RCC 7860 (cell line): ENCODE measurements at regions not wholly inside any gene's neighbourhood (a gene's known extent, or its start where the extent isn't known, plus 50 kb on each side); places are given as distances from the start of the nearest gene placed in this dataset.

Experiments
- DNase-seq: peaks from one replicate; pipeline ENCODE4 v3.0.0-alpha.2; 2015; ENCODE audit warnings: low spot score
- FAIRE-seq: peaks from 2 replicates; lab custom pipeline; 2012; peaks lifted over from hg19 to GRCh38; lab: Jason Lieb, UNC

DNA sequence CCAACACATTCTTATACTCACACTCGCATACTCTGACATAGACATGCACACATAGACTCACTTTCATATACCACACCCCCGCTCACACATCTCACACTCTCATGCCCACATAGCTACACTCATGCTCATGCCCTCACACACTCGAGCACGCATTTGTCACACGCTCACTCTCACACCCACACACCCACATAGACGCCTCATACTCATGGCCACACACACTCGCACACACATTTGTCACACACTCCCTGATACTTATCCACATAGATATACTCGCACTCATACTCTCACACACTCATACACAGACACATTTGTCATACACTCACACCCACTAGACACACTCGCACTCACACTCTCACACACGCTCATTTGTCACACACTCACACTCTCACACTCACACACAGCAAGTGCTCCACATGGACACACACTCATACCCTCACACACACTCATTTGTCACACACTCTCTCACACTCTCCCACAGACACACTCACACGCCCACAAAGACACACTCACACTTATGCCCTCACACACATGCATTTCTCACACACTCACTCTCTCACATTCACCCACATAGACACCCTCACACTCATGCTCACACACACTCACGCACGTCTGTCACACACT lies 50.9 kb downstream of the TNP1 start:
- FAIRE-seq (no peak), DNase-seq (no peak)

DNA sequence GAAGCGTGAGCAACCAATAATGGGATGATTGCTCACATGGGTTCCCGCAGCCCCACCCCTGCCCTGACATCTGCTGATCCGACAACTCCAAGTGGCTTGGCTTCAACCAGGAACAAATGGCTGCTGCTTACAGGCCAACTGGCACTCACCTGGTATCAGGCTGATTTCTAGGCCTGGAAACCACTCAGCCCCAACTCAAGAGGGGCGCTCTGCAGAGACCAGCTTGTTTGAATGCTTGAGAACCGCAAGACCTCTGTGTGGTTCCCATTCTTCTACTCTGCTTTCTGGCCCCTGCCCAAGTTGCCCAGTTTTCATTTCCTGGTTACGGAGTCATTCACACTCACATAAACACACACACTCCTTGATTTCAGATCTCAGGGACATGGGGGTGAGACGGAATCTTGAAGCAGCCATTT lies 52.0 kb downstream of the TNP1 start:
- FAIRE-seq (no peak), DNase-seq (no peak)

DNA sequence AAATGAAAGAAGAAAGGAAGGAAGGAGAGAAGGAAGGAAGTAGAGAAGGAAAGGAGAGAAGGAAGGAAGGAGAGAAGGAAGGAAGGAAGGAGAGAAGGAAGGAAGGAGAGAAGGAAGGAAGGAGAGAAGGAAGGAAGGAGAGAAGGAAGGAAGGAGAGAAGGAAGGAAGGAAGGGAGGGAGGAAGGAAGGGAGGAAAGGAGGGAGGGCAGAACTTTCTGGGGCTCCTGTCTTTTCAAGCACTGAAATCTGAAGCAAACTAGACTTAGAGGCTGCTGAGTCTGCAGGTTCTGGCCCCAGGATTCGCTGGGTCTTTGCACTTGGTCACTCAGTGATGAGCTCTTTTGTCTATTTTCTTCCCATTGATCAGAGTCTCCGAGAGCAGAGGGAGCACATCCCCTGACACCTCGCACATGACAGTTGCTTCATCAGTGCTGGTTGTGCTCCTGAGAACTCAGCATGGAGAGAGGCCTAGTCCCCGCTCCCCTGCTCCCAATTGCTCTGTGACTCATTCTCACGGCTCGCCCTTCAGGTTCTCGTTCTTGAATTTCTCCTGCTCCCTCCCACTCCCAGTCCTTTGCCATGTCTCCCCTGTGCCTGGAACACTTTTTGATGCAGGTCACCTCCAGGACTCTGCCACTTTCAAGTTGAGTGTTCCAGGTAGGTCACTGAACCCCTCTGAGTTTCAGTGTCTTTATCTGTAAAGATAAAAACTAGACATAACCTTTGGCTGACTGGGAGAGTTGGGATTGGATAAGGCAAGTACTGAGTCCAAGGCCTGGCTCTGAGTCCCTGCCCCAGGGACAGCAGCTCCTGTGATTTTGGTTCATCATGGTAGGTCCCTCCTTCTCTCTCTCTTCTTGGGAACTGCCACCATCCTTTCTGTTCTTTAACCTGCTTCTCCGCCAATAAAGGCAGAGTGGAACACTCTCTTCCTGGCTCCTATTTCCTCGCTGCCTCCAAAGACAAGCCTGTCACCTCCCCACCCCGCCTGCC lies 55.2 kb downstream of the TNP1 start:
- no peak for DNase-seq
- FAIRE-seq, result no peak

DNA sequence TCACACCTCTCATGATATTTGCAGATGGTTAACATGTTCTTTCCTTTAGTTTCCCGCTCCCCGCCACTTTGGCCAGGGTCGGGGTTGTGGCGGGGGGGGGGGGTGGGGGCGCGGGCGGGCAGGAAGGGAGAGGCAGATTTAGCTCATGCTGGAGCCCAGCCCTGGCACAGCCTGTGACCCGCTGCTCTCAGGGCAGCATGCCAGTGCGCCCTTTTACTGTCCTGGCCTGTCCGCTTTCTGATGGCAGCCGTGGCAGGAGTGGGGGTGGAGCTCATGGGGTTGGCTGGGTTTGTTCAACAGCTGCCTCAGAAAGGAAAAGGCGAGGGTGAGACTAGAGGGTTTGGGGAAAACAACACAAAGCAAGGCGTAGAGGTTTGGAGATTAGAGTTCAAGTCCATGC lies 56.1 kb downstream of the TNP1 start:
- FAIRE-seq (no peak), DNase-seq (no peak)

DNA sequence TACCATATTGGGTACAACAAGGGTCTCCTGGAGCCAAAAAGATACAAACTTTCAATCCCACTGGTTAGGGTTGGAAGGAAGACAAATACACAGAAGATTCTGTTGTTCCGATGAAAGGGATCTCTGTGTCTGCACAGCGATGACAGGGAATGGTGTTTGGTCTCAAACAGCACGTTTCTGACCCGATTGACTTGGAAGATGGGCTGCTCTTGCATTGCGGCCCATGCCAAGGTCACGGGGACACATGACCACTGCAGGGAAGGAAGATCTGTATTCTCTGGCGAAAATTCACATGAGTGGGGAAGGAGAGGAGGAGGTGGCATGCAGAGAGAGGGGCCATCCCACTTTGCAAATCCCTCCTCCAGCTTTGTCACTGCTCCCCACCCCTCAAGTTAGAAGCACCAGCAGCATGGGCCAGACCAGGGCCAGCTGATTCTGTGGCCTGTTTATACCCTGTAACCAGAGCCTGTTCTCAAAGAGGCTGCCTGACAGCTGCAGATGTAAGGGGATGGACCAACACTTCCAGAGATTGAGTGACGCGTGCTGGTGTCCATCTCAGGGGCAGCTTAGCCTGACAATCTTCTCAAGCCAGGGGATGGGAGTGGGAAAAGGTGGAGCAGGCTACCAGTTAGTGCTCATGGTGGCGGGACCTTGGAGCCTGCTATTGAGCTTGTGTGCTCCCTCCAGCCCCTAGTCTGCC lies 57.2 kb downstream of the TNP1 start:
- FAIRE-seq (no peak), DNase-seq (no peak)

DNA sequence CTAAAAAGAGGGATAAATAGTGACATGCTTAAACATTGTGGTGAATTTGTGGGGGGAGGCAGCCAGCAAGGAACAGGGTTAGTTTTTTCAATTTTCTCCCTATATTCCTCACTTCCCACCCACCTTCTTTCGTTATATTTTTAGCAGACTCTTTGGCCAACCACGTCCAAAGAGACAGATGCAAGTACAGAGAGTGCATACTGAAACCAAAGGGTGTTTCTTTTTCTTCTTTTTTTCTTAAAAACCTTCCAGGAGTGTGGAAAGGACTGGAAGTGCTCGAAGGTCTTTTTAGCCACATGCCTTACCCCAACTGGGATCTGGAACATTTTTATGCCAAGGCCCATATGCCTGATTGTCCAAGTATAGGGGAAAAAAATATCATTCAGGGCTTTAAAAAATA lies 59.0 kb downstream of the TNP1 start:
- FAIRE-seq (no peak), DNase-seq (no peak)

DNA sequence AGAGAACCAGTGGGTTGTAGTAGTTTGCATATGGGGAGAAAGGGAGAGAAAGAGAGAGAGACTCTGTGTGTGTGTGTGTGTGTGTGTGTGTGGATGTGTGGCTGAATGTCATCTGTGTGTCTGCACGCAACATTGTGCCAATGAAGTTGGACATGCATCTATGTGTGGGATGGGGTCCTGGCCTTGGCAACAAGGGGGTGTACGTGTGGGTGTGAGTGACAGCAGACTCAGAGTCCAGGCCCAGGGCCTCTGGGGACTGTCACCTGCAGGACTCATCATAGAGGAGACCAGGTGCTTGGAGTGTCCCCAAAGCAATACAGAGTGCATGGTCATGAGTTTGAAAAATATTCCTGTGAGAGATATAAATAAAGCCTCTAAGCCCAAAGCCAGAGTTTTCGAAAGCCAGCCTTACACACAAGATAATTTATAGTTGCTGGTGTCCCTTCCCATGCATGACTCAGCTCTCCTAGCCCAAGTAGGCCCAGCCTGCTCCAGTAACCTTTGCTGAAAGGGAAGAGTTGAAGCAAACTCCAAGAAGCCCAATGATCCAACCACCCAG lies 59.9 kb downstream of the TNP1 start:
- DNase-seq (no peak), FAIRE-seq (no peak)

DNA sequence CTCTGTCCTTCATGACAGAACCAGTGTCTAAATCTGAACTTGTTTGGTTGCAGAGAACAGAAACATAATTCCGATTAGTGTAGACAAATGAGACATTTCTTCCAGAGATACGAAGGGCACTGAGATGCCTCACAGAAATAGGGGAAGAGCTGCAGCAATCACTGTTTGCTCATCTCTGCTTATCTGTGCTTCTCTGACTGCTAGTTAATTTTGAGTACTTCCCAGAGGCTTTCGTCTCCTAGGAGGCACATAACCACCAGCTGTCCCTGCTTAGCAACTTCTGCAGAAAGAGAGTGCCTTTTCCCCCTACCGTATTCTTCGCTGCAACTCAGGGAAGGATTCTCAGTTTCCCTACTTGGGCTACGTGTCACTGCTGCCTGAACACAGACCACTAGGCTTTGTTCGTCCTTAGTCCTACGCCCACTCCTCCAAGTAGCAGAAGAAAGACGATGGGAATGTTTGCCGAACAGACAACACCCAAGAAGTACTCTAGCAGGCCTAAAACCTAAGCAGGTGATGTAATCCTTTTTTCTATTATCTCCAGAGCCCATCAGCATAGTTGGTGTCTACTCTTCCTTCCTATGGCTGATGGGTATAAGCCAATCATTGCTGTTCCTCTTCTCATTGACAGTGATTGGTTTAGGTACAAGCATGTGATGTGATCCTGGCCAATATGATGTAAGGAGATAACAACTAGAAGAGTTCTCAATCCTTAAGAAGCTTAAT lies 63.6 kb downstream of the TNP1 start:
- FAIRE-seq (no peak), DNase-seq (no peak)

DNA sequence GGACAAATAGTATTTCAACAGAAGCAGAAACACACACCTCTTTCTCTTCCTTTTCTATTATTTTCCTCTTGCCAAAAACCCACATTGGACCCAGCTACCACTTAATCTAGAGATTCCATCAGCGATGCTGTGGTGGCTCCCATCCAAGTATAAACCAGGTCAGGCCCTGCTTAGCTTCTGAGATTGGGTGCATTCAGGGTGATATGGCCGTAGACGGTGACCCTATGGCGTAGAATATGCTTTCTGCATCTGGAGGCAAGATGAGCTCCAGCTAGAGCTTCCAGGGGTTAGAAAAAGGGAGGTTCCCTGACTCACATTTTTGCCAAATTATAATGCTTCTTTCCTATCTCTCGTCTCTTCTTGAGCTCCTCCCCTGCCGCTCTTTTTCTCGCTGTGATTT lies 66.5 kb downstream of the TNP1 start:
- FAIRE-seq, result no peak
- no peak for DNase-seq

DNA sequence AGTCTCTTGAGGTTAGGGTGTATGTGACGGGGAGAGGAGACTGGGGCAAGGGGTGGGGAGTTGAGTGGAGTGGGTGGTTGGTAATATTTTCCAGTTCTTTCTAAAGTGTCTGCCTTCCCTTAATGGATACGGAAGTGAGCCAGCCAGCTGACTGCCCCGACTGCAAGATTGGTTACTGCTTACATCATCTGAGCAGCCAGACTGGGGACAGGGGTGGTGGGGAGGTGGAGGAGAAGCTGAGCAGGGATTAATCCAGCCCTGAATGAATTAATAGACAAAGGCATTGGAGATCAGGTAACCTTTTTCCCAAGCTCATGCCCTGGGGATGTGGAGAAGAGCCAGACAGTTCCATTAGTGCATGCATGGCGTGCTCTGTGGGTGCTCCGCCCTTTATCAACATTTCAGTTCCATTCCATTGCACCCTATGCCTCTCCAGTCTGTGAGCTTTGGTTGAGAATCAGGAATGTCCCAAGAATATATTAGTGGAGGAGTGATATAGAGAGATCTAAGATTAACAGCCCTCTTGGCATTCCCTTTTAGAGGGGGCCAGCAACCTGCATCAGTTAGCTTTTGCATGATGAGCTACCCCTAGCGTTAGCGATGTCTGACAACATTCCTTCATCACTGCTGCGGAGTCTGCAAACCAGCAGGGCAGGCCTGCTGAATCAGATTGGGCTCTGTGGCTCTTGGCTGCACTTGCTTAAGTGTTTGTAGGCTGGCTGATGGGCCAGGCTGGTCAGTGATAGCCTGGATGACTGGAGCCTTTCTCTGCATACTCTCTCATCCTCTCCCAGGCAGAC lies 67.4 kb downstream of the TNP1 start:
- DNase-seq, result peak; percentile 27
- FAIRE-seq, result no peak

DNA sequence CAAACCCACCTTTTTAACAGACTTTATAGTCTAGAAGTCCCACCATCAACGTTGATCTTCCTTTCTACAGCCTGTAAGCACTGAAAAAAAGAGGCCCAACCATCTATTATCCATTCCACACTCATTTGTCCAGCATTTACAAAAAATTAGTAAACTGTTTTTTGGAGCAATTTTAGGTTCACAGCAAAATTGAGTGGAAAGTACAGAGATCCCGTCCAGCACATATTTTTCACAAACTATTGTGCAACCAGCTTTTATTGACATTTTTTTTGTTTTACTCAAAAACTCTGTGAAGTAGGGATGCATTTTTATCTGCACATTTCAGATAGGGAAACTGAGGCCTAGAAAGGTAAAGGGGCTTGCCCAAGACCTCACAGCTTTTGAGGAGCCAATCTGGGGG lies 68.6 kb downstream of the TNP1 start:
- FAIRE-seq (no peak), DNase-seq (no peak)

DNA sequence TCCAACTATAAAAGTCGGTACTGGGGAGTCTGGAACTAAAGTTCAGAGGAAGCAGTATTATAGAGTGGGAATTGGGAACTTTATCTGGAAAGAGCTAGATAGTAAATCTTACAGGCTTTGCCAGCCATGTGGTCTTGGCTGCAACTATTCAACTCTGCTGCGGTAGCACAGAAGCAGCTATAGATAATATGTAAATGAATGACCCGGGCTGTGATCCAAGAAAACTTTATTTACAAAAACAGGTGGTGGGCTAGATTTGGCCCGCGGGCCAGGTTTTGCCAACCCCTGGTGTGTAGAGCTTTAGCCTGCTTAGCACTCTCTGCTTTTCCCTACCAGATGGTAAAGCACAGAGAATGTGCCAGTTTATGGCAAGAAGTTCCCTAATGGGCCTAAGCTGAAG lies 70.8 kb downstream of the TNP1 start:
- DNase-seq (no peak), FAIRE-seq (no peak)

DNA sequence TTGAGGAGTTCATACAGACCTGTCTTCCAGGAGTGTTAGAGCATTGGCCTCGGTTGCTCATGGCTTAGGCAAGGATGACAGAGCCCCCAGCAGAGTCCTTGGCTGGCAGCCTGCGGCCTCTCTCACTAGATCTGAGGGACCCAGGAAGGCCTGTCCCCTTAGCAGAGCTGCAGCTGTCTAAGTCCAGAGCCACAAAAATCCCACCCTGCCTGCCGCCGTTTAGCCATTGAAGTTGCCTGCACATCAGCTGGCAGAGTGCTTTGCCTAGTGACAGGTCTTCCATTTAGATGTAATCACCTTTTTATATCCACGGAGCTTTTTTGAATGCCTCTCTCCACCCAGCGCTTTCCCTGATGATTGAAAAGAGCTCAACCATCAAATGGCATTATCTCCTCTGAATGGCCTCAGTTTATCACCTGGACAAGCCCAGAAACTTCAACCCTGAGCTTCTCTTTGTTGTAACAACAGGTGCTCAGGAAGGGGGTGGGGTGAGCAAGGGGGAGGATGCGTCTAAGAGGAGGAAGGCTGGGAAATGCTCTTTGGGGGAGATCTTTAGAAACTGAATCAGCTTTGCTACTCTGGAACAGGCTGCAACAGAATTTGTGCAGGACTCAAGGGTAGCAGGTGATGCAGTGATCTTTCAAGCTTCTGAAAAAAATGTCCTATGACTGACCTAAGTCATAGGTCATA lies 71.9 kb downstream of the TNP1 start:
- no peak for FAIRE-seq
- DNase-seq, result no peak

DNA sequence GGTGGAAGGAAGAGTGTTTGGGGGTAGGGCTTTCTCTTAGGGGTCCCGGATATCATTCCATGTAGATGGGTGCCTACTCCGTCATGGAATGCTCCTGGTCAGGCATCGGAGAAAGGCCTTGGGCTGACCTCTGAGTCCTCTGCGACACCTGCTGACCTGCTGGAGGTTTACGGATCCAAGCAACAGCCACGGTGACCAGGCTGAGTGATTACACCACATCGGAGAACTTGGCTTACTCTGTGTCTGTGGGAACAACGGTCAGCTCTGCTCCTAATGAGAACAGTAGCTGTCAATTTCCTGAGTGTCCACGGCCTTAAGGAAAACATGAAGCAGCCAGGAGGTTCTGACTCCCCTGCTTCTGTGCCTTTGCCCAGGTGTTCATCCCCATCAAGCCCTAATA lies 73.2 kb downstream of the TNP1 start:
- DNase-seq, result no peak
- no peak for FAIRE-seq

DNA sequence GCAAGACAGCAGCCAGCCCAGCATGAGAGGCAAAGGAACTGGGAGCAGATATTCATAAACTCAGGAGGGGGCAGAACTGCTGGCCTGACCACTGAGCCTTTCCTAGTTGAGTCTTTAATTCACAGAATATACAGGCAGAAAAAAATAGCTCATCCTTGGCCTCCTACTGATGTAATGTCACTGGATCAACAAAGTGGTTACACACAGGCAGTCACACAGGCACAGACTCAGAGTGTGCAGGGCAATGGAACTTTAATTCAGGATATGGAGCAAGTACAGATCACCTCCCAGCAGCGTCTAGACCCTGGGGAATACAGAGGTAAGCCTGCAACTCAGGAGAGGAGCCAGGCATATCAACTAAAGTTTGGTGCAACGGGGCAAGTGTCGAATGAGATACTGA lies 75.4 kb downstream of the TNP1 start:
- FAIRE-seq (no peak), DNase-seq (no peak)

DNA sequence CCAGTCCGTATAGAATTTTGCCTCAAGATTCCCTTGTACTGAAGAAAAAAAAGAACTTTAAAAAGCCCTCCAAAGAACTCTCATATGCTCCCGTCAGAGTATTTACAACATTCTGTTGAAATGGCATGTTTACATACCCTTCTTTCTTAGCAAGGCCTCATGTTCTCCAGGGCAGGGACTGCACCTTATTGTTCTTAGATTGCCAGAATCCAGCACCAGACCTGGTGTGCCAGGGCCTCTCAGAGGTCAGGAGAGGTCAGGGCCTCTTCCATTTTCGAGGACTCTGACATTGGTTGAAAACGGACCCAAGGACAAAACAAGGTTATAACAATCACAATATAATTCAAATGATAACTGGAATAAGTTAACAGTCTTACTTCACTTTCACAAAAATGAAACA lies 78.2 kb downstream of the TNP1 start:
- FAIRE-seq, result no peak
- DNase-seq, result no peak

DNA sequence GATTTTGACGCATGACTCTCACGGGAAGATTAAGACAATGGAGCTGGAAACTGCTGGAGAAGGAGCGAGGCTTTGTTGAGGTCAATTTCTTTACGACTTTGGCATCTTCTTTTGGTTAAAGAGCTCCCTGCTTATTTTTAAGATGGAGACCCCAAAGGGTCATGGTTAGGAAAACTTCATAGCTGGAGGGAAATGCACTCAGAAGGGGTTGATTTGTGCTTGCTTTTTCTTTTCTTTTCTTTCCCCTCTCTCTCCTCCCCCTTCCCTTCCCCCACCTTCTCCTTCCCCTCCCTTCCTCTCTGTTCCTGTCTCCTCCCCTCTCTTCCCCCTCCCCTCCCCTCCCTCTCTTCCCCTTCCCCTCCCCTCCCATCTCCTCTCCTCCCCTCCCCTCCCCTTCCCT lies 79.0 kb downstream of the TNP1 start:
- FAIRE-seq (no peak), DNase-seq (no peak)

DNA sequence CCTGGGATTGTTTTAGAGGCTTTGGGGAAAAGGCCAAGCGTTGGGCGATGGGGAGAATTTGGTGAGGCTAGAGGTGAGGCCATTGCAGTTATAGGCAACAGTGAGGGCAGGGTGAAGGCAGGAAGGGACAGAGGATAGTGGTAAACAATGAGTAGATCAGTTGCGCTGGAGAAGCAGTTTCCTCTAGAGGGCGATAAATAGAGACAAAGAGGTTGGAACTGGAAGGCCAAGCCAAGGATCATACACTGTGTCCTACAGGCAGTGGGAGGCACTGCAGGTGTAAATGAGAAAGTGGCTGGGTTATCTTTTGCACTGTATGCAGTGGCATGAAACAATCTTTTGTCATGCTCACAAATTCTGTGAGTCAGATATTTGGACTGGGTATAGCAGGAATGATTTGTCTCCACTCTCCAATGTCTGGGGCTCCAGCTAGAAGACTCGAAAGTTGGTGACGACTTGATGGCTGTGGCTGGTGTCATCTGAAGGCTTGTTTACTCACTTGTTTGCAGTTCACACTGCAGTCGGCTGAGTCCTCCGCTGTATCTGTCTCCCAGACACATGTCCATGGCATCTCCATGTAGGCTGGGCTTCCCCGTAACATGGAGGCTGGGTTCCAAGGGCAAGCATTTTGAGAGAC lies 82.1 kb downstream of the TNP1 start:
- DNase-seq (peak; percentile 80), FAIRE-seq (peak; percentile 81)
